RWPE1 (cell line): ENCODE measurements at regions not wholly inside any gene's neighbourhood (a gene's known extent, or its start where the extent isn't known, plus 50 kb on each side); places are given as distances from the start of the nearest gene placed in this dataset.

Source experiments
- CTCF ChIA-PET: fragments of 350-600 bp; sonication (Branson Sonifier 250); formaldehyde crosslinking; extraction: SDS; loops from one replicate; lab custom pipeline; 2021; lab: Yijun Ruan, JAX
- POLR2A ChIA-PET: fragments of 400-600 bp; formaldehyde crosslinking; extraction: SDS; loops from one replicate; lab custom pipeline; 2020; ENCODE audit warnings: antibody characterized with exemption; ENCODE audit not compliant: low non-redundant PET; lab: Yijun Ruan, JAX
- DNase-seq: peaks from one replicate; pipeline ENCODE4 v3.0.0; 2012; ENCODE audit warnings: low spot score
- H3K27ac ChIP-seq: fragments of 450-650 bp; 2 replicates; pipeline ENCODE4 v1.5.1; 2017
- TF ChIP-seq, protein P1 (sequence below): fragments of 450-650 bp; conservative IDR thresholded peaks from 2 replicates; pipeline ENCODE4 v1.5.1; 2017; ENCODE audit warnings: low read depth, mild to moderate bottlenecking

DNA sequence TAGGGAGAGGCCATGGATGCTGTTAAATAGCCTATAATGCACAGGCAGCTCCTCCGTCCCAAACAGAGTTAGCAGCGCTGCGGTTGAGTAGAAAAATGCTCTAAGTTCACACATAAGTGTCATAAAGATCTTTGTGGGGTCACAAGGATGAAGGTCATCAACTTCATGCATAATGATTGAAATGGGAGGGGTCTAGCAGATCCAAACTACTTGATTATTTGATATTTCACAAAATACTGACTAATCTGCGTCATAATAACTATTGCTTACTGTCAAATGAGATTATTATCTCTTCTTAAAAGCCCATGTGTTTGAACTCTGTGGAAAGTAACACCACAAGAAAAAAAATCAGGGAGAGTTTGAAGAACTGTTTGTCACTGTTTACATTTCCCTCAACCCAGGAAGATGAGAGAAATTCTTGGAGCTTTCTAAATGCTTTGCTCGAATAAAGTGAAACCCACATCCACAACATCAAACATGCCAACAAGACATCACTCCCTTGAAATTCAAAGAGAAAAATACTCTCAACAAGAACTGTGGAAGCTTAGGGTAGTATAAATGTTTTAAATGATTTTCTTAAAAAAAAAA, 50.5 kb upstream of the CREB1 start:
- TF ChIP-seq, protein P1, sequence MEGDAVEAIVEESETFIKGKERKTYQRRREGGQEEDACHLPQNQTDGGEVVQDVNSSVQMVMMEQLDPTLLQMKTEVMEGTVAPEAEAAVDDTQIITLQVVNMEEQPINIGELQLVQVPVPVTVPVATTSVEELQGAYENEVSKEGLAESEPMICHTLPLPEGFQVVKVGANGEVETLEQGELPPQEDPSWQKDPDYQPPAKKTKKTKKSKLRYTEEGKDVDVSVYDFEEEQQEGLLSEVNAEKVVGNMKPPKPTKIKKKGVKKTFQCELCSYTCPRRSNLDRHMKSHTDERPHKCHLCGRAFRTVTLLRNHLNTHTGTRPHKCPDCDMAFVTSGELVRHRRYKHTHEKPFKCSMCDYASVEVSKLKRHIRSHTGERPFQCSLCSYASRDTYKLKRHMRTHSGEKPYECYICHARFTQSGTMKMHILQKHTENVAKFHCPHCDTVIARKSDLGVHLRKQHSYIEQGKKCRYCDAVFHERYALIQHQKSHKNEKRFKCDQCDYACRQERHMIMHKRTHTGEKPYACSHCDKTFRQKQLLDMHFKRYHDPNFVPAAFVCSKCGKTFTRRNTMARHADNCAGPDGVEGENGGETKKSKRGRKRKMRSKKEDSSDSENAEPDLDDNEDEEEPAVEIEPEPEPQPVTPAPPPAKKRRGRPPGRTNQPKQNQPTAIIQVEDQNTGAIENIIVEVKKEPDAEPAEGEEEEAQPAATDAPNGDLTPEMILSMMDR, result no peak
- no peak overlapping the region for H3K27ac ChIP-seq
- no peak for DNase-seq
- POLR2A ChIA-PET, result no interaction called here
- CTCF ChIA-PET, result no interaction called here
